ENCODE measurements at regions not wholly inside any gene's neighbourhood (a gene's known extent, or its start where the extent isn't known, plus 50 kb on each side); places are given as distances from the start of the nearest gene placed in this dataset.

DNA sequence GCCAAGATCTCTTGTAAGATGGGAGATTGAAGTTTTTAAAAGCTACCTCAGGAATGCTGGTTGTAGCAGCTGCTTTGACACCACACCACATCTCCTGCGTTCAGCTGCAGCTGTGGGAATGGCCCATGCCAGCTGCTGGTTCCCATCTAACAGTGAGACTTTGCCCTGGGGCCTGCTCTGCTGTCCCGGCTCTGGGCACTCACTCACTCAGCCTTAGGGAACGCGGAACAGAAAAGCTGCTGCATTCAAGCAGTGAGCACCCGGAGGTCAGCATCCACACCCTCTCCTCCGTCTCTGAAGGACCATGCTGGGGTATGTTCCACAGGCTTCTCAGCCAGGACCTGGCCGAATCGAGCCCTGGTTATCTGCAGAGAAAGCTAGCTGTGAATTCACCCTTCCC lies 197.1 kb upstream of the CXCL12 start:
- Histone ChIP-seq H3K4me1 (ENCODE audit: control insufficient read depth, insufficient read depth, low read length) (no peaks in the 10 kb centered on the region), H3K36me3 (ENCODE audit: control insufficient read depth, insufficient read depth, low read length) (no peaks in the 10 kb centered on the region), H3K27me3 (ENCODE audit: control insufficient read depth, insufficient read depth, low read length) (no peaks in the 10 kb centered on the region), H3K4me3 (ENCODE audit: low read length) (no peak overlapping the region), H3K27ac (ENCODE audit: low read length) (no peak overlapping the region), H3K9me3 (ENCODE audit: control insufficient read depth, insufficient read depth, low read length) (no peaks in the 10 kb centered on the region)
- no peaks in the 10 kb centered on the region for H3K9me3 Mint-ChIP-seq
- ATAC-seq = no peak
- WGBS (ENCODE audit: insufficient coverage) = 89% methylated on average over 8 of the region's 8 CpGs
- no peak overlapping the region for H3K4me3 Mint-ChIP-seq
- no peaks in the 10 kb centered on the region for H3K36me3 Mint-ChIP-seq
- no peaks in the 10 kb centered on the region for H3K27me3 Mint-ChIP-seq (ENCODE audit: low read depth in 2 of 2)
- H3K27ac Mint-ChIP-seq = no peak overlapping the region
- H3K4me1 Mint-ChIP-seq = peaks cover 0 to 20% of the 10 kb centered on the region in 2 donors
- TF ChIP-seq, protein P1, sequence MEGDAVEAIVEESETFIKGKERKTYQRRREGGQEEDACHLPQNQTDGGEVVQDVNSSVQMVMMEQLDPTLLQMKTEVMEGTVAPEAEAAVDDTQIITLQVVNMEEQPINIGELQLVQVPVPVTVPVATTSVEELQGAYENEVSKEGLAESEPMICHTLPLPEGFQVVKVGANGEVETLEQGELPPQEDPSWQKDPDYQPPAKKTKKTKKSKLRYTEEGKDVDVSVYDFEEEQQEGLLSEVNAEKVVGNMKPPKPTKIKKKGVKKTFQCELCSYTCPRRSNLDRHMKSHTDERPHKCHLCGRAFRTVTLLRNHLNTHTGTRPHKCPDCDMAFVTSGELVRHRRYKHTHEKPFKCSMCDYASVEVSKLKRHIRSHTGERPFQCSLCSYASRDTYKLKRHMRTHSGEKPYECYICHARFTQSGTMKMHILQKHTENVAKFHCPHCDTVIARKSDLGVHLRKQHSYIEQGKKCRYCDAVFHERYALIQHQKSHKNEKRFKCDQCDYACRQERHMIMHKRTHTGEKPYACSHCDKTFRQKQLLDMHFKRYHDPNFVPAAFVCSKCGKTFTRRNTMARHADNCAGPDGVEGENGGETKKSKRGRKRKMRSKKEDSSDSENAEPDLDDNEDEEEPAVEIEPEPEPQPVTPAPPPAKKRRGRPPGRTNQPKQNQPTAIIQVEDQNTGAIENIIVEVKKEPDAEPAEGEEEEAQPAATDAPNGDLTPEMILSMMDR (IDR thresholded peaks at IDR 0.05) = no peak
- DNase-seq = no peak
- intact Hi-C loops (cut with micrococcal nuclease) = no loop called here

DNA sequence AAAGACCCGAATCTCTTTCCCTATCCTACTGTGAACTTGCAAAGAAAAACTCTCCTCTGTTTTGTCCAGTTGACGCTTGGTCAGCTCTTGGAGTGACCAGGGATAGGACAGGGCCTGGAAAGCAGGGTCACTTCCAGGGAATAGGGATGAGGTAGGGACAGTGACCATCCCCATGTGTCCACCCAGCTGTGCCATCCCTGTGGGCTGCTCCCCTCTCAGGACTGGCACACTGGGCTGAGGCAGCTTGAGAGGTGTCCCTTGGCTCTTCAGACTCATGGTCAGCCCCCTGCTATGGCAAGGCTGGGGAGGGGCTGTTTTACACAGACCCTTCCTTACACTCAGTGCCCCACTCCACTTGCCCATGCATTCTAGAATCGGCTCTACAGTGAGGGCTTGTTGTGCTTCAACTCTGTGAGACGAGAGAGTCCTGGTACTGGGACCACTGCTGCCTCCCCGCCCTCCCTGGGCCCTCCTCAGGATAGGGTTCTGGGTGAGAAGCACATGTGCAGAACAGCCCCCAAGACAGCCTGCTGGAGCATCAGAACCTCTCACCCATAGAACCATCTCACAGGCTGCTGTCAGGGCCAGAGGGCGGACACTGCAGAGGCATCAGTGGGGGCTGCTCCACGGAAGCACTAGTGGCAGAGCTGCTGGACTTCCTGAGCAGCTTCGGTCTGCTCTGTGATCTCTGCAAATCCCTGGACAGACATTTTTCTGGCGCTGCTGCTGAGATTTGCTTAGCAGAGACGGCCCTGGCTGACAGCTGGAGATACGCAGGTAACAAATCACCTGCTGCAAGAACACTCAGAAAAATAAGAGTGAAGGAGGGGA lies 202.8 kb upstream of the CXCL12 start:
- DNase-seq (no peak), ATAC-seq (peak in 1 of 3 donors; percentile 18)
- Histone ChIP-seq H3K4me1 (ENCODE audit: control insufficient read depth, insufficient read depth, low read length) (no peaks in the 10 kb centered on the region), H3K9me3 (ENCODE audit: control insufficient read depth, insufficient read depth, low read length) (no peaks in the 10 kb centered on the region), H3K4me3 (ENCODE audit: low read length) (no peak overlapping the region), H3K27me3 (ENCODE audit: control insufficient read depth, insufficient read depth, low read length) (no peaks in the 10 kb centered on the region), H3K27ac (ENCODE audit: low read length) (no peak overlapping the region), H3K36me3 (ENCODE audit: control insufficient read depth, insufficient read depth, low read length) (no peaks in the 10 kb centered on the region)
- TF ChIP-seq, protein P1 (IDR thresholded peaks at IDR 0.05) = no peak
- 85% methylated on average over 11 of the region's 11 CpGs for WGBS (ENCODE audit: insufficient coverage)
- Mint-ChIP-seq H3K4me1 (peaks cover 0 to 7% of the 10 kb centered on the region in 2 donors), H3K27me3 (ENCODE audit: low read depth in 2 of 2) (peaks cover 5 to 7% of the 10 kb centered on the region in 2 donors), H3K4me3 (no peak overlapping the region), H3K27ac (no peak overlapping the region), H3K36me3 (no peaks in the 10 kb centered on the region), H3K9me3 (no peaks in the 10 kb centered on the region)
- intact Hi-C loops (cut with micrococcal nuclease) = no loop called here

DNA sequence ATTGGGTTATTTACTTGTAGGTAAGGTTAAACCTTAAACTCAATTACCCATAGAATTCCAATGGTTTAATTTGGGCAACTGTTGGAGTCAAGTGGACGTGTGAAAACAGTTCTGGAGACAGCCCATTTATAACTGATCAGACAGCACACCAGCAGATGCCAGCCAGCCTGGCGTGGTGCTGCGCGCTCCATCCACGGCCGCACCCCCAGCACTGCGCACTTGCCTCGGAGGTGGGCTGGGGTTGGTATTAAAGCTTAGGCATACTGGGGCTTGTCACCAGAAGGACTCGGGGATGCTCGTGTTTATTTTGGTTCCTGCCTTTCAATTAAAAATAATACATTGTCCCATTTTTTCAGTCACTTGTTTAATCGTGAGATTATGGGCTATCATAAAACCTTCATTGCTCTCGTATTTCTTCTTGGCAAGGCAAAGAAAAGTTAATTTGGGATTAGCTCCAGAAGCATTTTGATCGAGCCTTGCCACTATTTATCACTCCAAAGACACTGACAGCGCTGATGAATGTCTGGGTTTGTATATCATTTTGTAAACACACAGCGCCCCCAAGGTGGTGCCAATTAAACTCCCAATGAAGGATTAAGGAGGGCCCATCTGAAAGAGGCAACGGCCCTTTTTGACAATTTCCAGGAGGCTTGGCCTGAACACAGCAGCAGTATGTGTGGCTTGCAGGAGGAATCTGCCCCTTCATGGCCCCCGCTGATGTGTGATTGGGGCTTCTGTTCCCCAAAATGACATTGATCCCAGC lies 204.5 kb upstream of the CXCL12 start:
- H3K27ac ChIP-seq (ENCODE audit: low read length) = no peak overlapping the region
- H3K36me3 Mint-ChIP-seq = no peaks in the 10 kb centered on the region
- H3K27me3 Mint-ChIP-seq (ENCODE audit: low read depth in 2 of 2) = peaks cover 7% of the 10 kb centered on the region in 2 donors
- no peak overlapping the region for H3K4me3 ChIP-seq (ENCODE audit: low read length)
- no peaks in the 10 kb centered on the region for H3K9me3 Mint-ChIP-seq
- H3K27me3 ChIP-seq (ENCODE audit: control insufficient read depth, insufficient read depth, low read length) = no peaks in the 10 kb centered on the region
- DNase-seq = no peak
- H3K4me3 Mint-ChIP-seq = no peak overlapping the region
- WGBS (ENCODE audit: insufficient coverage) = 78% methylated on average over 17 of the region's 17 CpGs
- H3K9me3 ChIP-seq (ENCODE audit: control insufficient read depth, insufficient read depth, low read length) = no peaks in the 10 kb centered on the region
- H3K36me3 ChIP-seq (ENCODE audit: control insufficient read depth, insufficient read depth, low read length) = no peaks in the 10 kb centered on the region
- H3K4me1 Mint-ChIP-seq = peaks cover 0 to 7% of the 10 kb centered on the region in 2 donors
- no peak overlapping the region for H3K27ac Mint-ChIP-seq
- ATAC-seq = no peak
- no peaks in the 10 kb centered on the region for H3K4me1 ChIP-seq (ENCODE audit: control insufficient read depth, insufficient read depth, low read length)
- TF ChIP-seq, protein P1 (IDR thresholded peaks at IDR 0.05) = no peak
- intact Hi-C loops (cut with micrococcal nuclease) = no loop called here

All from natural killer cell (primary cell).